T-helper 1 cell treated with Interleukin-12 subunit alpha and Interleukin-12 subunit beta and Interleukin-4 antibody, amounts not matched to agents 30 μg/mL and 1 μg/mL, for 36 hours (primary cell): ENCODE measurements at regions not wholly inside any gene's neighbourhood (a gene's known extent, or its start where the extent isn't known, plus 50 kb on each side); places are given as distances from the start of the nearest gene placed in this dataset.

Experiments used
- H3K27ac Mint-ChIP-seq: one replicate; pipeline ENCODE4 v1.8.0; 2021; ENCODE audit warnings: mild to moderate bottlenecking, mixed read lengths
- H3K27me3 Mint-ChIP-seq: one replicate; pipeline ENCODE4 v1.8.0; 2021; ENCODE audit warnings: low read depth, mixed read lengths
- H3K36me3 Mint-ChIP-seq: one replicate; pipeline ENCODE4 v1.8.0; 2021; ENCODE audit warnings: low read depth, mixed read lengths
- H3K4me1 Mint-ChIP-seq: one replicate; pipeline ENCODE4 v1.8.0; 2021; ENCODE audit warnings: low read depth, mixed read lengths
- H3K4me3 Mint-ChIP-seq: one replicate; pipeline ENCODE4 v1.8.0; 2021; ENCODE audit warnings: mild to moderate bottlenecking, moderate library complexity, mixed read lengths
- H3K9me3 Mint-ChIP-seq: one replicate; pipeline ENCODE4 v1.8.0; 2021; ENCODE audit warnings: mixed read lengths

DNA sequence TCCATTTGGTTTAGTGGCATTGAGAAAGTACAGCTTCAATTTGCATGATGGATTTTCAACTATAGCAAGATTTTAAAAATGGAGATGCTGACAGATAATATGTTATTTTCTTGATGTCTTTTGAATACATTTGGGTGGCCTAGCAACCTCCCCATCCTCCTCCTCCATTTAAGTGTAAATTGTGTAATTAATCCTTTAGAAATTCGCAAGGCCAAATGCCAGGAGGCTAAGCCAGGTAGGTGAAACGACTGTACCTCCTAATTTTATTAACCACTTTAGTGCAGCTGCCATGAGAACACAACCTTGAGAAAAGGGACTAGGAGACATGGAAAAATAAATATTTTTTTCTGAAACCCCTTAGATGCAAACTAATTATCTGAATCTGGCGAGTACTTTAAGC is 248.8 kb downstream of the MRPS30 start:
- Mint-ChIP-seq H3K27me3 (no peaks in the 10 kb centered on the region), H3K36me3 (no peaks in the 10 kb centered on the region), H3K4me1 (no peaks in the 10 kb centered on the region), H3K9me3 (no peaks in the 10 kb centered on the region), H3K4me3 (no peak overlapping the region), H3K27ac (no peak overlapping the region)

DNA sequence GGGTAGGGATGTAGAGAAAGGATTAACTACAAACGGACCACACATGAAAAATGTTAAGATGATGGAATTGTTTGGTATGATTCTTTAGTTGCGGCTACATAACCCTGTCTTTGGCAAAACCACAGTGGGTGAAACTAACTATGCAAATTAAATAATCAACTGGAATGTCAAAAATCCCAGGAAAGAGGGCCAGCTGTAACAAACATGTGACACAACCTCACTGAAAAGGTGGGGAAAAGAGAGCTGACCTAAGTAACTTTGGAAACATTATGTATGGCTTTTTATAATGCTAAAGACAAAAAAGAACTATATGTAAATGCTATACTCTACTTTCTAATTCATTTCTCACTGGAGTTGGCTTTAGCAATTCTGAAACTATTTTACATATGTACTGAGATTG is 252.0 kb downstream of the MRPS30 start:
- H3K9me3 Mint-ChIP-seq, result peaks cover 3% of the 10 kb centered on the region
- no peak overlapping the region for H3K4me3 Mint-ChIP-seq
- H3K4me1 Mint-ChIP-seq, result no peaks in the 10 kb centered on the region
- no peaks in the 10 kb centered on the region for H3K27me3 Mint-ChIP-seq
- H3K36me3 Mint-ChIP-seq, result no peaks in the 10 kb centered on the region
- H3K27ac Mint-ChIP-seq, result no peak overlapping the region

DNA sequence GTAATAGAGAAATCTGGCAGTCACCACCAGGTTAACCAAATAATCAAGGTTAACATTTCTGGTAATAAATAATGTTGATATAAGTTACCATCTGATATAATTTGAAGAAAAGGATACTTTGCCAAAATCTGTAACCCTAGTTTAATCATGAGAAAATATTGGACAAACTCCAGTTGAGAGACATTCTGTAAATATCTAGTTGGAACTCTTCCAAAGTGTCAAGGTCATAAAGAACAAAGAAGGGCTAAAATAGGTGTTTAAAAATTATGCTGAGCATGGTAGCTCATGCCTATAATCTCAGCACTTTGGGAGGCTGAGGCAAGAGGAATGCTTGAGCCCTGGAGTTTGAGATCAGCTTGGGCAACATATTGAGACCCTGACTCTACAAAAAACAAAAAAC is 253.3 kb downstream of the MRPS30 start:
- Mint-ChIP-seq H3K9me3 (peaks cover 3% of the 10 kb centered on the region), H3K36me3 (no peaks in the 10 kb centered on the region), H3K4me3 (no peak overlapping the region), H3K27me3 (no peaks in the 10 kb centered on the region), H3K27ac (no peak overlapping the region), H3K4me1 (no peaks in the 10 kb centered on the region)

DNA sequence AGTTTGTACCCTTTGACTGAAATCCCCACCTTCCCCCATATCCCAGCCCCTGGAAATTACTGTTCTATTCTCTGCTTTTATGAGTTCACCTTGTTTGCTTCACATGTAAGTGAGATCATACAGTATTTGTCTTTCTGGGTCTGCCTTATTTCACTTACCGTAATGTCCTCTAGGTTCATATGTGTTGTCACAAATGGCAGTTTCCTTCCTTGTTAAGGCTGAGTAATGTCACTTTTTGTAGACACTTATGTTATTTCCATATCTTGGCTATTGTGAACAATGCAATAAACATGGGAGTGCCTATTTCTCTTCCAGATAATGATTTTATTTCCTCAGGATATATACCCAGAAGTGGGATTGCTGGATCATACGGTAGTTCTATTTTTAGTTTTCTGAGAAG is 272.3 kb downstream of the MRPS30 start:
- Mint-ChIP-seq H3K4me1 (no peaks in the 10 kb centered on the region), H3K27me3 (no peaks in the 10 kb centered on the region), H3K27ac (no peak overlapping the region), H3K36me3 (no peaks in the 10 kb centered on the region), H3K9me3 (peaks cover 17% of the 10 kb centered on the region), H3K4me3 (no peak overlapping the region)

DNA sequence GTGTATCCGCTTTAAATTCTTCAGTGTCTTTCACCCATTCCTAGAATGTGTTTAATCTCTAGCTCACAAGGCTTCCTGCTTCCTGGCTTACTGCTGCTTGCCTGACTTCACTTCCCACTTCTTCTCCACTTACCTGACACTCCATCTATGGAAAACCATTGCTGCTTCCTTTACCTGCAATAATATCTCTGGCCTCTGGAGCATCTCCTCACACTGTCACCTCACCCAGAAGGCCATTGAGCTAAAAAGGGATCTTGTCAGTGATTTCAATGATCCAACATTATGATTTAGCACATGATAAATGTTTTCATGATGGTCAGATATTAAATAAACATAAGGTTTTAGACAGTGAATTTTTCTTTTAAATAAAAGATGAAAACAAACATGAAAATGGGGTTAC is 281.1 kb downstream of the MRPS30 start:
- H3K4me3 Mint-ChIP-seq, result no peak overlapping the region
- H3K27ac Mint-ChIP-seq, result no peak overlapping the region

DNA sequence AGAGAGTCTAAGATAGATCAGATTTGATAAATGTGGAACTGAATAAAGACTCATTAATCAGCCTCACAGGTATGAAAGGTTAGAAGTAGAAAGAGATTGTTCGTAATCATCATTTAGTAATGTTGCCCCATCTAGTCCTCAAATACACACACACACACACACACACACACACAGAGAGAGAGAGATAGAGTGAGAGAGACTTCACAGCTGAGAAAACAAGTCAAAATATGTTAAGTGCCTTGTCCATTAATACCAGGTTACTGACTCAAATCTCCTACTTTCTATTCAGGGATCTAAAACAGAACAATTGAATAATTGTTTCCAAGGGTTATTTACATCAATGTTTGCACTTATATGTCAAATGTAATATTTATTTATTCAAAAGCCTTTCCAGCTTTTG is 284.6 kb downstream of the MRPS30 start:
- no peaks in the 10 kb centered on the region for H3K27me3 Mint-ChIP-seq
- no peaks in the 10 kb centered on the region for H3K36me3 Mint-ChIP-seq
- no peak overlapping the region for H3K27ac Mint-ChIP-seq
- no peak overlapping the region for H3K4me3 Mint-ChIP-seq
- no peaks in the 10 kb centered on the region for H3K4me1 Mint-ChIP-seq
- peaks cover 15% of the 10 kb centered on the region for H3K9me3 Mint-ChIP-seq

More for the DNA sequence above, 281.1 kb downstream of the MRPS30 start:
- Mint-ChIP-seq H3K9me3 (peaks cover 25% of the 10 kb centered on the region), H3K27me3 (no peaks in the 10 kb centered on the region), H3K36me3 (no peaks in the 10 kb centered on the region), H3K4me1 (no peaks in the 10 kb centered on the region)

DNA sequence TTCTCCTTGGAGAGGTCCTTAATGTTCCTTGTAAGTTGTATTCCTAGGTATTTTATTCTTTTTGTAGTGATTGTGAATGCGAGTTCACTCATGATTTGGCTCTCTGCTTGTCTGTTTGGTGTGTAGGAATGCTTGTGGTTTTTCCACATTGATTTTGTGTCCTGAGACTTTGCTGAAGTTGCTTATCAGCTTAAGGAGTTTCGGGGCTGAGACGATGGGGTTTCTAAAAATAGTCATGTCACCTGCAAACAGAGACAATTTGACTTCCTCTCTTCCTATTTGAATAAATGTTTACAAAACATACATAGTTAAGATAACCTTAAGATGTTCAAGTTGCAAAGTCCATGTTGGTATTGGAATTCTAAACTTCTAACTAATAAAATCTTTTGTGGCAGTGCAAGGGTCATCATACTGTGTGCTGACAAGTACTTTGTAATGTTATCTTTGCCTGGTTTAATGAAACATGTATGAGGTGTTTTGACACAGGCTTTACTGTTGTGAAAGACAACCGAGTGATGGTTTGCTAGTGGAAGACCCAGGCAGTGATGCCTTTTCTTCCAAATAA is 286.2 kb downstream of the MRPS30 start:
- no peaks in the 10 kb centered on the region for H3K27me3 Mint-ChIP-seq
- H3K36me3 Mint-ChIP-seq, result no peaks in the 10 kb centered on the region
- peaks cover 15% of the 10 kb centered on the region for H3K9me3 Mint-ChIP-seq
- H3K27ac Mint-ChIP-seq, result no peak overlapping the region
- H3K4me3 Mint-ChIP-seq, result no peak overlapping the region
- no peaks in the 10 kb centered on the region for H3K4me1 Mint-ChIP-seq

DNA sequence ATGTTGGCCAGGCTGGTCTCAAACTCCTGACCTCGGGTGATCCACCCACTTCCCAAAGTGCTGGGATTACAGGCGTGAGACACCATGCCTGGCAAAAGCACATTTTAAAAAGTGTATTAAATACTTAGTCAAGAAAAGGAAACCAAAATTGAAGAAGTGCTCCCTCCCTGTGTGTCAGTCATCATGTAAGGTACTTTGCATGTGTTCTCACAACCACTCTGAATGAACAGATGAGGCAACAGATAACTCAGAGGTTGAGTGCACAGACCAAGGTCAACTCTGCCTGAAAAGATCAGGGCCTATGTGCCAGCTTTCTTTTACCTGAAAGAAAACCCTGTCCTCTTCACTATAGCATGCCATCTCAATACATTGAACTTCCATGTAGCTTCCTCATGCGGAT is 289.7 kb downstream of the MRPS30 start:
- no peak overlapping the region for H3K27ac Mint-ChIP-seq
- no peaks in the 10 kb centered on the region for H3K27me3 Mint-ChIP-seq
- H3K9me3 Mint-ChIP-seq, result peaks cover 12% of the 10 kb centered on the region
- no peaks in the 10 kb centered on the region for H3K36me3 Mint-ChIP-seq
- no peak overlapping the region for H3K4me3 Mint-ChIP-seq
- H3K4me1 Mint-ChIP-seq, result no peaks in the 10 kb centered on the region

DNA sequence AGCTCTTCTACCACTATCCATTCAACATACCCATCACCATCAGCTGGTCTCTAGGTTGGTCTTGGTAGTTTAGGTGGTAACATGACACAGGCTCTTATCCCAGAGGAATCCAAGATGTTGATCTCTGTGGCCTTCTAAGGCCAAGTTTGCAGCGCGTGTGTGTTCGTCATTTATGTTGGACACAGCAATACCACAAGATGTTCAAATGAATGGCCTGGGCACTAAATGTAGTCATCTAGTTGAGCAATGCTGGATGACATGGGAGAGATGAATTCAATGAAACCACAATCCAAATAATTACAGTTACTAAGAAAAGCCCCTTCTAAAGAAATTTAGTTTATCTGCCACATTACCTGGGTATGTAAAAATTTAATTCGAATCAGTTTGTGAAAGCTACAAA is 292.4 kb downstream of the MRPS30 start:
- Mint-ChIP-seq H3K9me3 (peaks cover 20% of the 10 kb centered on the region), H3K27ac (no peak overlapping the region), H3K4me1 (no peaks in the 10 kb centered on the region), H3K27me3 (no peaks in the 10 kb centered on the region), H3K36me3 (no peaks in the 10 kb centered on the region), H3K4me3 (no peak overlapping the region)

DNA sequence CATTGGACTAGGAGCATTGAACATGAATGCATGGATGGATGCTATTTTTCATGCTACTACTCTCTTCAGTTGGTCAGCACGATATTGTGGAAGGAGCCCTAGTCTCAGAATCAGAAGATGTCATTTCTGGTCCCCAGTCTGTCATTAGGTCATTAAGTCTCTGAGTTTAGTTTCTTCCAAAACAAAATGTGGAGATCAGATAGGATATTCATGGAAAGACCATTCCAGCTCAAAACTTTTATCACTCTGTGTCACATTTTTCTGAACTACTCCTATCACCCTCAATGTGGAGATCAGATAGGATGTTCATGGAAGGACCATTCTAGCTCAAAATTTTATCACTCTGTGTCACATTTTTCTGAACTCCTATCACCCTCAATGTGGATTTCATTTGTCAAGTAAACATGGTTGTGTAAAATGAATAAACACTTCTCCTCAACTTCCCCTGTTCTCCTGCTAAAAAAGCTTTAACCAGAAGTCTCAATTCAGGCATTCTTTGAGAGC is 296.8 kb downstream of the MRPS30 start:
- Mint-ChIP-seq H3K4me1 (no peaks in the 10 kb centered on the region), H3K27ac (no peak overlapping the region), H3K36me3 (no peaks in the 10 kb centered on the region), H3K4me3 (no peak overlapping the region), H3K9me3 (peaks cover 13% of the 10 kb centered on the region), H3K27me3 (no peaks in the 10 kb centered on the region)

DNA sequence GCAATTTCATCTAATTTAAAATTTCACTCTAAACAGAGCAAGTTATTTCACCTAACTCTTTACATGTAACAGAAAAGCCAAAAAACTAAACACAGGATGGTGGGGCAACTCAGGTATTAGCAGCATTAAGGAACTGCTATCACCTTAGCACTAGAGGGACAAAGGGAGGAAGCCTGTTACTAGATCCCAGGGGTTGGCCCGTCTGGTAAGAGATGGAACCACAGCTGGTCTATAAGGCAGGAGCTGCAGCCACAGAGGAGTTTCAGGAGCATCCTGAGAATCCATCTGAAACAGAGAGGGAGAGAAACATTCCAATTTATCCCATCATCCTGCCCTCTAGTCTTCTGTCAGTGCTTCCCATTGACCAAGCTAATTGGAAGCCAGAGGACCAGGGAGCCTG is 300.3 kb downstream of the MRPS30 start:
- no peak overlapping the region for H3K27ac Mint-ChIP-seq
- H3K9me3 Mint-ChIP-seq, result peaks cover 7% of the 10 kb centered on the region
- H3K4me1 Mint-ChIP-seq, result no peaks in the 10 kb centered on the region
- no peaks in the 10 kb centered on the region for H3K27me3 Mint-ChIP-seq
- H3K36me3 Mint-ChIP-seq, result no peaks in the 10 kb centered on the region
- no peak overlapping the region for H3K4me3 Mint-ChIP-seq

DNA sequence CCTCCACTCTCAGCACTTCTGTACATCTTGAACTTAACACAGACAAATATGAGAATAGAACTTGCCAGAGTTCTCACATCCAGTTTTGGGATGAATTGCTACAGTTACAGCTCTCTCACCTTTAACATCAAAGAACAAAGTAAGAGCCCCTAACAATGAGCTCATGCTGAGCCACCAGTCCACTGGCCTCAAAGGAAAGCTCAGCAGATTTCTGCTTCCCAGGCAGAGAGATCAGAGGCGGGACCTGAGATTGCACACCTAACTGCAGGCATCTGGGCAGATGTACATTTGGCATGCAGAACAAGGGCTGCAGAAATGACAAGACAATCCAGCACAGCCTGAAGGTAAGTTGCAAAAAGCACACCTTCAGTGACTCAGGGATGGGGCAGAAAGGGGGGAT is 300.9 kb downstream of the MRPS30 start:
- Mint-ChIP-seq H3K36me3 (no peaks in the 10 kb centered on the region), H3K4me3 (no peak overlapping the region), H3K4me1 (no peaks in the 10 kb centered on the region), H3K27me3 (no peaks in the 10 kb centered on the region), H3K27ac (no peak overlapping the region), H3K9me3 (peaks cover 7% of the 10 kb centered on the region)

DNA sequence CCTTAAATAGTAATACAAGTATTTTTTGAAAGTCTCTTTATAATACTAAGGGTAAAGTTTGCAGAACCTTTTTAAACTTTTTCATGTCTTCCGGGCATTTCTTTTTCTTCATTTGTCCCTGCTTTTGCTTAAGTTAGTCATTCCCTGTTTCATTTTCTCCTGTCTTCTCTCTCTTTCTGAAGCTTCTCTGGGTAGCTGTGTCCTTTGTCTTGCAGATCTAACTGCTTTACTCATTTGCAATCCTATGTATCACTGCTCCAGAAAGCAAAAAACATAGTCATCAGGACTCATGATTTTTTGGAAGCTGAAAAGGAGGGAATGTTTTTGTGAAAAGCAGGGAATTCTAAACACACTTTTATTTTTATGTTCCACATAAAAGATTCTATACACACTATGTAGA is 301.7 kb downstream of the MRPS30 start:
- no peaks in the 10 kb centered on the region for H3K4me1 Mint-ChIP-seq
- H3K27ac Mint-ChIP-seq, result no peak overlapping the region
- no peaks in the 10 kb centered on the region for H3K27me3 Mint-ChIP-seq
- no peaks in the 10 kb centered on the region for H3K36me3 Mint-ChIP-seq
- H3K9me3 Mint-ChIP-seq, result peaks cover under 1% of the 10 kb centered on the region
- no peak overlapping the region for H3K4me3 Mint-ChIP-seq

DNA sequence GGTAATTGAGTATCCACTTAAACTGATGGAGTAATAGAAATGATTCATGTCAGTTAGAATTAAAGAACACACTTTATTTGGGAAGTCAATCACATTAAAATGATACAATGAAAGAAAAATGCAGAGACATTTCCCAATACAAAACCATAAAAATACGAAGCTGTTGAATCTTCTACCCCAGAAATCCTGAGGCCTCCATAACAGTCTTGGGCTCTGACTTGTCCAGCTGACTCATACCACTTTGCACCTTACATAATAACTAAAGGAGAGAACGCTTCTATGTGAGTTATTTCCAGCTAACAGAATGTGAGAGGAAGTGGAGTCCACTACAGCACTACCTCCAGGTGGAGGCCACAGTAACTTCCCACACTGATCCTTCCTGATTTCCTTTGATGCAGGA is 305.0 kb downstream of the MRPS30 start:
- Mint-ChIP-seq H3K36me3 (no peaks in the 10 kb centered on the region), H3K4me3 (no peak overlapping the region), H3K27me3 (no peaks in the 10 kb centered on the region), H3K27ac (no peak overlapping the region), H3K4me1 (no peaks in the 10 kb centered on the region), H3K9me3 (peaks cover 11% of the 10 kb centered on the region)

DNA sequence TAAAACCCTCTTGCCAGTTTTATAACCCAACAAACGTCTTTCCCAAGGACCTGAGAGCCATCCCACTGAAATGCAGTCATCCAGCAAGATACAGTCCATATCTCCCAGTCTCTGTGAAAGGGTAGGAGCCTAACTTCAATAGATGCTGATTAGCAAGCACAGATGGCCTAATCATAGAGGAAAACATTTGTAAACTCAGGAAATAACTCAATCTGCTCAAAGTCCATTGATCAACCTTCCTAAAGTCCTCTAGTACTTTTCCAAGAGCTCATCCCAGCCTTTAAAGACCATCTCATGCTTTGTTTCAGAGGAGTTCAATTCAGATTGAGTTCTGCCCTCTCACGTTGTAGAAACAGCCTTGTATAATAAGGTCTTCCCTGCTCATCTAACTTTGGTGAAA is 324.2 kb downstream of the MRPS30 start:
- Mint-ChIP-seq H3K36me3 (no peaks in the 10 kb centered on the region), H3K27ac (no peak overlapping the region), H3K4me3 (no peak overlapping the region), H3K9me3 (peaks cover 24% of the 10 kb centered on the region), H3K27me3 (no peaks in the 10 kb centered on the region), H3K4me1 (no peaks in the 10 kb centered on the region)

DNA sequence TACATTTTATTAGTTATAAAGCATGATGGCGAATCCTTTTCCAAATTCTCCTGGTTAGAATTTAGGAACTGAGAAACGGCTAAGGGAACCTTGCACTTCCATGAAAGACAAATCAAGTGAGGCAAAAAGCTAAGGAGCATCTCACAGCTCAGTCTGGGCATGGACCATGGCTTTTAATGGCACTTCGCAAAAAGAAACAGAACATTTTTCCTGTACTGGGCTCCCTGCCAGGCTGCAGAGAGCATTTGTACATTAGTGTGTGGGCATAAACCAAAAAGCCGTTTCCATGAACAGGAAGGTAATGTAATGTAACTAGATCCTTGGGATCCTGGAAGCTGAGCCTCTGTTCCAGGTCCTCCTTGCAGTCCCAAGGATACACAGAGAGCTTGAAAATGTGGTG is 354.2 kb downstream of the MRPS30 start:
- H3K4me1 Mint-ChIP-seq, result no peaks in the 10 kb centered on the region
- H3K9me3 Mint-ChIP-seq, result peaks cover 20% of the 10 kb centered on the region
- no peak overlapping the region for H3K27ac Mint-ChIP-seq
- H3K4me3 Mint-ChIP-seq, result no peak overlapping the region
- no peaks in the 10 kb centered on the region for H3K36me3 Mint-ChIP-seq
- H3K27me3 Mint-ChIP-seq, result no peaks in the 10 kb centered on the region
